PC-9 (cell line): ENCODE measurements at regions not wholly inside any gene's neighbourhood (a gene's known extent, or its start where the extent isn't known, plus 50 kb on each side); places are given as distances from the start of the nearest gene placed in this dataset.

Experiments
- BruUV-seq: library from RNA; stranded (reverse); fragments of 400-500 nt; replicated peaks from 2 replicates; lab custom pipeline; 2021; lab: Mats Ljungman, UMichigan
- CTCF ChIA-PET: fragments of 300-600 bp; sonication (Branson Sonifier 250); formaldehyde crosslinking; loops from one replicate; lab custom pipeline; 2022; ENCODE audit warnings: antibody characterized with exemption; lab: Charles Lee
- POLR2A ChIA-PET: fragments of 300-600 bp; sonication (Branson Sonifier 250); formaldehyde crosslinking; loops from one replicate; lab custom pipeline; 2022; ENCODE audit warnings: antibody characterized with exemption; ENCODE audit not compliant: unreplicated experiment; lab: Charles Lee
- DNase-seq, 2 experiments: peaks; one replicate each; pipeline versions ENCODE4 v3.0.0 to v3.0.0-alpha.2; 2015 to 2022; ENCODE audit warnings: mixed read lengths in 1 of 2
- H2AFZ ChIP-seq: fragments of 200-600 bp; sonication (generic); 2 replicates; pipeline ENCODE4 v1.8.1; 2017; ENCODE audit warnings: antibody characterized with exemption
- H3F3A ChIP-seq: fragments of 200-600 bp; sonication (generic); 2 replicates; pipeline ENCODE4 v1.8.1; 2017; ENCODE audit warnings: antibody characterized with exemption, mild to moderate bottlenecking, low read depth; ENCODE audit not compliant: insufficient read depth
- H3K27ac ChIP-seq: fragments of 200-600 bp; sonication (generic); 2 replicates; pipeline ENCODE4 v1.6.1; 2016; ENCODE audit warnings: mixed run types
- H3K27me3 ChIP-seq: fragments of 200-600 bp; sonication (generic); 2 replicates; pipeline ENCODE4 v1.6.1; 2016; ENCODE audit warnings: low read depth, mixed run types; ENCODE audit not compliant: insufficient read depth
- H3K36me3 ChIP-seq: fragments of 200-600 bp; sonication (generic); 2 replicates; pipeline ENCODE4 v1.6.1; 2016; ENCODE audit warnings: low read depth, mixed run types
- H3K4me1 ChIP-seq: fragments of 200-600 bp; sonication (generic); replicated peaks from 2 replicates; pipeline ENCODE4 v1.6.1; 2016; ENCODE audit warnings: mixed run types; ENCODE audit not compliant: insufficient read depth
- H3K4me2 ChIP-seq: fragments of 200-600 bp; sonication (generic); 2 replicates; pipeline ENCODE4 v1.6.1; 2017; ENCODE audit warnings: mixed run types
- H3K4me3 ChIP-seq: fragments of 200-600 bp; sonication (generic); 2 replicates; pipeline ENCODE4 v1.6.1; 2016; ENCODE audit warnings: mixed run types
- H3K79me2 ChIP-seq: fragments of 200-600 bp; sonication (generic); 2 replicates; pipeline ENCODE4 v1.6.1; 2017; ENCODE audit warnings: low read depth, mixed run types
- H3K9me2 ChIP-seq: fragments of 200-600 bp; sonication (generic); 2 replicates; pipeline ENCODE4 v1.8.1; 2017; ENCODE audit warnings: mild to moderate bottlenecking; ENCODE audit not compliant: insufficient read depth
- H3K9me3 ChIP-seq: fragments of 200-600 bp; sonication (generic); 2 replicates; pipeline ENCODE4 v1.8.1; 2016; ENCODE audit warnings: low read depth; ENCODE audit not compliant: insufficient read depth
- H4K20me1 ChIP-seq: fragments of 200-600 bp; sonication (generic); 2 replicates; pipeline ENCODE4 v1.8.1; 2017; ENCODE audit not compliant: insufficient read depth
- EZH2 ChIP-seq: fragments of 200-600 bp; sonication (generic); IDR thresholded peaks from 2 replicates; pipeline ENCODE4 v1.8.0; 2017; ENCODE audit warnings: antibody characterized with exemption, low read depth
- intact Hi-C: fragments of 100-400 bp; cut with micrococcal nuclease; formaldehyde crosslinking; loops from one replicate; pipeline ENCODE4 v1.10.0; 2022; ENCODE audit not compliant: unreplicated experiment
- TF ChIP-seq, protein P1 (sequence below): fragments of 200-600 bp; sonication (generic); conservative IDR thresholded peaks from 2 replicates; pipeline ENCODE4 v1.6.1; 2017; ENCODE audit warnings: mixed run types, antibody characterized with exemption, mild to moderate bottlenecking, moderate library complexity

DNA sequence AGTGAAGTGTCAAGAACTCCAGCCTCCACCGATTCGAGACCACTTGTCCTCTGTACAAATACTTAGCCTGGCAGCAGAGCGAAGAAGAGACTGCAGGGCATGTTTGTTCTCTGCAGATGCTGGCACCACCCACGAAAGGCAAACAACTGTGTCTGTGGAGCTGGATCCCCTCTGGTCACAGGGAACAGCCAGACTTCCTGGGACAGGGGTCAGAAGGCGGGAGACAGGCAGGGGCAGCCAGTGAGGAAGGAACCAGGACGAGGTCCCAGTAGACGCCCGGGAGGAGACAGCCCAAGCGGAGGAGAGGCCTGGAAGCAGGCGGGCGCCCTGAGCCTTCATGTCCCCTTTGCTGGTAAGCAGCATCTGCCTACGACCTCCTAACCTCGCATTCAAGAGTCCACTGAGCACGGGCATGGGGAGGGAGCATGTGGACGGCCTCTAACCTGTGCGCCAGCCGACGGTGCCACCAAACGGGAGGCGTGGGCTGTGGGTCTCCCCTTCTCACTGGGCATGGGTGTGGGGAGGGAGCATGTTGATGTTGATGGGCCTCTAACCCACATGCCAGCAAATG, 265.5 kb downstream of the DLL1 start:
- Histone ChIP-seq H3K79me2 (no peaks in the 10 kb centered on the region), H3K4me3 (no peak overlapping the region), H2AFZ (no peak overlapping the region), H3K27me3 (peaks cover 38% of the 10 kb centered on the region), H3K9me2 (no peaks in the 10 kb centered on the region), H4K20me1 (no peaks in the 10 kb centered on the region), H3K4me2 (no peak overlapping the region), H3F3A (no peaks in the 10 kb centered on the region), H3K9me3 (no peaks in the 10 kb centered on the region), H3K27ac (no peak overlapping the region), H3K4me1 (no peaks in the 10 kb centered on the region), H3K36me3 (no peaks in the 10 kb centered on the region)
- ChIA-PET CTCF (no interaction called here), POLR2A (no interaction called here)
- no peak for DNase-seq
- BruUV-seq, result no TSS peak
- intact Hi-C loops, result no loop called here
- TF ChIP-seq, protein P1, sequence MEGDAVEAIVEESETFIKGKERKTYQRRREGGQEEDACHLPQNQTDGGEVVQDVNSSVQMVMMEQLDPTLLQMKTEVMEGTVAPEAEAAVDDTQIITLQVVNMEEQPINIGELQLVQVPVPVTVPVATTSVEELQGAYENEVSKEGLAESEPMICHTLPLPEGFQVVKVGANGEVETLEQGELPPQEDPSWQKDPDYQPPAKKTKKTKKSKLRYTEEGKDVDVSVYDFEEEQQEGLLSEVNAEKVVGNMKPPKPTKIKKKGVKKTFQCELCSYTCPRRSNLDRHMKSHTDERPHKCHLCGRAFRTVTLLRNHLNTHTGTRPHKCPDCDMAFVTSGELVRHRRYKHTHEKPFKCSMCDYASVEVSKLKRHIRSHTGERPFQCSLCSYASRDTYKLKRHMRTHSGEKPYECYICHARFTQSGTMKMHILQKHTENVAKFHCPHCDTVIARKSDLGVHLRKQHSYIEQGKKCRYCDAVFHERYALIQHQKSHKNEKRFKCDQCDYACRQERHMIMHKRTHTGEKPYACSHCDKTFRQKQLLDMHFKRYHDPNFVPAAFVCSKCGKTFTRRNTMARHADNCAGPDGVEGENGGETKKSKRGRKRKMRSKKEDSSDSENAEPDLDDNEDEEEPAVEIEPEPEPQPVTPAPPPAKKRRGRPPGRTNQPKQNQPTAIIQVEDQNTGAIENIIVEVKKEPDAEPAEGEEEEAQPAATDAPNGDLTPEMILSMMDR, result no peak
- TF ChIP-seq EZH2, result no peak

DNA sequence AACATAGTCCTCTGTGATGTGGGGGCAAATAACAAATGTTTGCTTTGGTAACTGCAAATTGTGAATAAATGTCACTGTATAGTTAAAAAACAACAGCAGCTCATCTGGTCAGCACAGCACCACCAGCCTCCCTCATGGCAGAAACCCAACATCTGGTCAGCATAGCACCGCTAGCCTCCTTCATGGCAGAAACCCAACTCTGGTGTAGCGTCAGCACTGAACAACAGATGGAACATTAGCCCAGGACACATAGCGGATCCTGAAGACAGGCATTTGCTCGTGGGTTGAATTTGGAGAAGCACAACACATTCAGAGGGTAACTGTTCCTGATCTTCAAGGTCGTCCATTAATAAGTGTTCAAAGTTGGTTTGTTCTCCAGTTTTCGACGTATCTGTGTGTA, 265.9 kb downstream of the DLL1 start:
- TF ChIP-seq, protein P1, result no peak
- no peak for TF ChIP-seq EZH2
- peaks cover 38% of the 10 kb centered on the region for H3K27me3 ChIP-seq
- no peak overlapping the region for H3K4me3 ChIP-seq
- no TSS peak for BruUV-seq
- ChIA-PET POLR2A (no interaction called here), CTCF (no interaction called here)
- no peak overlapping the region for H2AFZ ChIP-seq
- H3K4me2 ChIP-seq, result no peak overlapping the region
- H4K20me1 ChIP-seq, result no peaks in the 10 kb centered on the region
- DNase-seq, result no peak
- H3K9me3 ChIP-seq, result no peaks in the 10 kb centered on the region
- intact Hi-C loops, result no loop called here
- no peaks in the 10 kb centered on the region for H3K4me1 ChIP-seq
- H3K27ac ChIP-seq, result no peak overlapping the region
- no peaks in the 10 kb centered on the region for H3K36me3 ChIP-seq
- H3K79me2 ChIP-seq, result no peaks in the 10 kb centered on the region
- no peaks in the 10 kb centered on the region for H3K9me2 ChIP-seq
- H3F3A ChIP-seq, result no peaks in the 10 kb centered on the region

DNA sequence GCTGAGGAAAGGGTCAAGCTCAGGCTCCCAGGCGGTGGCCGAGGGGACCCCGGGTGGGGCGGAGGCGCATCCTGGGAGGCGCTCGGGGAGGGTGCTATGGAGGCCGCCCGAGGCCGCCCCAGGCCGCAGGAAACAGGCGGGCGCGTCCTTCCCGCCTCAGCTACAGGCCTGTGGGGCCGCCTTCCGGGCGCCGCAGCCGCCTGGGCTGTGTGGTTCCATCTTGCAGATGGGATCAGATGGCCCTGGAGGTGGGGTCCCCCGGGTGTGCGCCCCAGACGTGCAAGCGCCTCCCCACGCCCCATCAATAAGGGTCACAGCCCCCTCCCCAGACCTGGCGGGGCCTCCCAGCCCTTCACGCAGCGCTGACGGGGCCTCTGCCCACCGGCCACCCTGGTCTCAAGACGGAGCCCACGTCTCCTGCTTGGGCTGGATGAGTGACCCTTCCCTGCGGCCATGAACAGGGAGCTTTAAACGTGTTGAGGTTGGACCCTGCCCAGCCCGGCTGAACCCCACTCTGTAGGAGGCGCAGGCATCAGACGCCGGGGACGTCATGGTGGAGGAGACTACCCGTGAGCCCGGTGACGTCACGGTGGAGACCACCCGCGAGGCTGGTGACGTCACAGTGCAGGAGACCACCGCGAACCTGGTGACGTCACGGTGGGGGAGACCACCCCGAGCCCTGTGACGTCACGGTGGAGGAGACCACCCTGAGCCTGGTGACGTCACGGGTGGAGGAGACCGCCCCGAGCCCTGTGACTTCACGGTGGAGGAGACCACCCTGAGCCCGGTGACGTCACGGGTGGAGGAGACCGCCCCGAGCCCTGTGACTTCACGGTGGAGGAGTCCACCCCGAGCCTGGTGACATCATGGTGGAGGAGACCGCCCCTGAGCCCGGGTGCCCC, 267.0 kb downstream of the DLL1 start:
- Histone ChIP-seq H2AFZ (no peak overlapping the region), H3K4me2 (no peak overlapping the region), H3K9me2 (no peaks in the 10 kb centered on the region), H3K27ac (no peak overlapping the region), H3K9me3 (no peaks in the 10 kb centered on the region), H3K27me3 (peaks cover 40% of the 10 kb centered on the region), H3K4me3 (no peak overlapping the region), H3F3A (no peaks in the 10 kb centered on the region), H3K79me2 (no peaks in the 10 kb centered on the region), H3K4me1 (no peaks in the 10 kb centered on the region), H4K20me1 (no peaks in the 10 kb centered on the region), H3K36me3 (no peaks in the 10 kb centered on the region)
- BruUV-seq, result no TSS peak
- TF ChIP-seq EZH2, result no peak
- TF ChIP-seq, protein P1, result no peak
- intact Hi-C loops, result no loop called here
- no peak for DNase-seq
- ChIA-PET POLR2A (no interaction called here), CTCF (no interaction called here)
